ENCODE measurements at regions not wholly inside any gene's neighbourhood (a gene's known extent, or its start where the extent isn't known, plus 50 kb on each side); places are given as distances from the start of the nearest gene placed in this dataset.
"Not testable (repeated sequence)": the region's sequence is repeated elsewhere in the genome, so short reads cannot be mapped to it uniquely, and the experiment has no call there.

DNA sequence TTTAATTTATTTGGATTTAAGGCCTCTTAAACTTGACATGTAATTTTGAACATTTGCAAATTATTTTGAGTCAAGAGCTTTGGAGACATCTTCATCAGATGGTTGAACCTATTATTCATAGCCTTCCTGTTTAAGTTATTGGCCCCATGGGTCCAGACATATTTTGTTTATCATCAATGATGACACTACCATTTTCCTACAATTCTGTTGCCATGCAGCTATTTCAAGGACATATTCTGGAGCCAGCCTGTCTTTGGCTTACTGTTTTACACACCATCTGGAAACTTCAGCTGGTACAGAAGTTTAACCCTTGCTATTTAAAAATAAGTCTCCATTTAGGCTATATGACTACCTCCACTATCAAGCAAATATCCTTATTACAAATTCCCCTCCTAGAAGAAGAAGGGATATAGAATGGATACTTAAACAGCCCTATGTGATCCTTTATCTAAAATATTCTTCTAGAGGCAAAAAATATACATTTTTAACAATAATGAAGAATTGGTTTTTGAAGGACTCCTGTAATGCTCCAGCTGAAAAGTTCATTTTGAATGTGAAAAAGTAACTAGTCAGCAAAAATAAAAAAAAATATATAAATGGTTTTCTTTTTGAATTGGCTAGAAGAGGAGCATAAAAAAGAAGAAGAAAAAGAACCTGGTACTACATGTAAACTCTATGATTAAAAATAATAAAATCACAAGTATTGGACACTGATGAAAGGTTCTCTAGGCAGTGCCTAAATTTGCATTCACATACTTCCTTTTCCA lies 544.0 kb upstream of the HS3ST5 start:
- TF ChIP-seq, protein P1, sequence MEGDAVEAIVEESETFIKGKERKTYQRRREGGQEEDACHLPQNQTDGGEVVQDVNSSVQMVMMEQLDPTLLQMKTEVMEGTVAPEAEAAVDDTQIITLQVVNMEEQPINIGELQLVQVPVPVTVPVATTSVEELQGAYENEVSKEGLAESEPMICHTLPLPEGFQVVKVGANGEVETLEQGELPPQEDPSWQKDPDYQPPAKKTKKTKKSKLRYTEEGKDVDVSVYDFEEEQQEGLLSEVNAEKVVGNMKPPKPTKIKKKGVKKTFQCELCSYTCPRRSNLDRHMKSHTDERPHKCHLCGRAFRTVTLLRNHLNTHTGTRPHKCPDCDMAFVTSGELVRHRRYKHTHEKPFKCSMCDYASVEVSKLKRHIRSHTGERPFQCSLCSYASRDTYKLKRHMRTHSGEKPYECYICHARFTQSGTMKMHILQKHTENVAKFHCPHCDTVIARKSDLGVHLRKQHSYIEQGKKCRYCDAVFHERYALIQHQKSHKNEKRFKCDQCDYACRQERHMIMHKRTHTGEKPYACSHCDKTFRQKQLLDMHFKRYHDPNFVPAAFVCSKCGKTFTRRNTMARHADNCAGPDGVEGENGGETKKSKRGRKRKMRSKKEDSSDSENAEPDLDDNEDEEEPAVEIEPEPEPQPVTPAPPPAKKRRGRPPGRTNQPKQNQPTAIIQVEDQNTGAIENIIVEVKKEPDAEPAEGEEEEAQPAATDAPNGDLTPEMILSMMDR (IDR thresholded peaks at IDR 0.05; ENCODE audit: insufficient read depth, low read depth, low read length, missing control alignments) = no peak
- no peak for DNase-seq (ENCODE audit: low read depth)
- no peak overlapping the region for H3K4me3 ChIP-seq (ENCODE audit: low read length)

DNA sequence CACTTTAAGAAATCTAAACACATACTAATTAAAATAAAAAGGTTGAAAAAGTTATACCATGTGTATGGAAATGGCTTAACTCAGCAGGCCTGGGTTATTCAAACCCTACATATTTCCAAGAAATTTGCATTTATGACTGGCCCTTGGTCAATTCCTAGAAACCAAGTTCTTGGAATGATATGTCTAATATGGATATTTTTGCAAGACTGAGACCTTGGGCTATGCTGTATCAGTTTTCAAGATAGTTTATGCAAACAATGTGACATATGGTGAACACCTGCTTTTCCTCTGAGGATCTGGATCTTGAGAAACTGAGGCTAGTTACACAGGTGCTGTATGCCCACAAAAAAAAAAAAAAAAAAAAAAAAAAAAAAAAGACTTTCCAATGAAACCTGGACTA lies 536.9 kb upstream of the HS3ST5 start:
- H3K4me3 ChIP-seq (ENCODE audit: low read length) = no peak overlapping the region
- DNase-seq (ENCODE audit: low read depth) = no peak
- TF ChIP-seq, protein P1 (IDR thresholded peaks at IDR 0.05; ENCODE audit: insufficient read depth, low read depth, low read length, missing control alignments) = no peak

DNA sequence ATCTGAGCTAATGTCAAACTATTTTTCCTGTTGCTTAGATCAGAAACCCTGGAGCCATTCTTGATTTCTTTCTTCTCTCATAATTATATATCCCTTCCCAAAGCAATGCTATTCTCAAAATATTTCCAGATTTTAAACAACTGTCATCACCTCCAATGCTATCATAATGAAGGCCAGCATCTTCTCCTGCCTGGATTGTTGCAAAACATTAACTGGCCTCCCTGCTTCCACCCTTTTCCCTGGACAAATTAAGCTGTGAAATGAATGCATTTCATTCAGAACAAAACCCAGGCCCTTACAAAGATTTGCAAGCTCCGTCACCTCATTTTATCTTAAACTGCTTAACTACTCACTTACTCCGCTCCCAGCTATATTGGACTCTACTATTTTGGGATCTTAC lies 535.3 kb upstream of the HS3ST5 start:
- no peak overlapping the region for H3K4me3 ChIP-seq (ENCODE audit: low read length)
- TF ChIP-seq, protein P1 (IDR thresholded peaks at IDR 0.05; ENCODE audit: insufficient read depth, low read depth, low read length, missing control alignments) = no peak
- DNase-seq (ENCODE audit: low read depth) = no peak

DNA sequence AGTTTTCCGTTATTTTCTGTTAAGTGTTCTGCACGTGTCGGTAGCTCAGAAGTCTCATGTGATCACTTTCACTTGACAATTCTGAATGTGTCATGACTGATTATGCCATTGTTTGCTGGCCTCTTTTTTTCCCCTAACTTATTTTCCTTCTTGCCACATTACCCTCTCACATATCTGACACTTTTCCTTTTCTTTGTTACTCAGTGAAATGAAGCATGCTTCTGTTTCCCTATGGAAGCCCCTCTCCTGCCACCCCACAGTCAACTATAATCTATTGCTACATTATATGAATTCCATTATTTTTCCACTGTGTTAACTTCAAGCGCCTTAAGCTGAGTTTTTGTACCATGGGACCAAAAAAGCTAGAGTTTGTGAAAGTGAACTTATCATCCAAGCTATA lies 531.6 kb upstream of the HS3ST5 start:
- TF ChIP-seq, protein P1 (IDR thresholded peaks at IDR 0.05; ENCODE audit: insufficient read depth, low read depth, low read length, missing control alignments) = no peak
- no peak overlapping the region for H3K4me3 ChIP-seq (ENCODE audit: low read length)
- no peak for DNase-seq (ENCODE audit: low read depth)

DNA sequence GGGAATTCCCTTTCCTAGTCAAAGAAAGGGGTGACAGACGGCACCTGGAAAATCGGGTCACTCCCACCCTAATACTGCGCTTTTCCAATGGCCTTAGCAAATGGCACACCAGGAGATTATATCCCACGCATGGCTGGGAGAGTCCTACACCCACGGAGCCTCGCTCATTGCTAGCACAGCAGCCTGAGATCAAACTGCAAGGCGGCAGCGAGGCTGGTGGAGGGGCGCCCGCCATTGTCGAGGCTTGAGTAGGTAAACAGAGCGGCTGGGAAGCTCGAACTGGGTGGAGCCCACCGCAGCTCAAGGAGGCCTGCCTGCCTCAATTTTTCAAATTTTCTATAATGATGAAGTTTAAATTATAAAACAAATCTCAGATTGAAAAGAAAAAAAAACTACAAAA lies 522.7 kb upstream of the HS3ST5 start:
- H3K4me3 ChIP-seq (ENCODE audit: low read length); DNase-seq (ENCODE audit: low read depth): not testable (repeated sequence)

DNA sequence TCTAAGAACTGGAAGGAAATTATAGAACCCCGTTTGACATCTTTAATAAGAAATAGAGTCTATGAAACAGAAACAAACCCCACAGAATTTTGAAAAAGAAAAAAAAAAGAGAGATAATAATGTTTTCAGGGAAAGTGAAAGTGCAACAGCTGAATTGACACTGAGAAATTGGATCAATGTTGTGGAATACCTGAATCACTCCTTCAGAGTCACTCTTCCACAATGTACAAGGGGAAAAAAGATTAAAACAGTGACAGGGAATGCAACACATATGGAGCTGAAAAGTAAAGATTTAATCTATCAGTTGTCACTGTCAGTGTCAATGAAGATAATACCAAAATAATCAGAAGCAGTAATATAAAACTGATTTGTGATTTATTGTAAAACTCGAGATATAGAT lies 520.8 kb upstream of the HS3ST5 start:
- DNase-seq (ENCODE audit: low read depth) = no peak
- TF ChIP-seq, protein P1 (IDR thresholded peaks at IDR 0.05; ENCODE audit: insufficient read depth, low read depth, low read length, missing control alignments) = no peak
- H3K4me3 ChIP-seq (ENCODE audit: low read length) = no peak overlapping the region

DNA sequence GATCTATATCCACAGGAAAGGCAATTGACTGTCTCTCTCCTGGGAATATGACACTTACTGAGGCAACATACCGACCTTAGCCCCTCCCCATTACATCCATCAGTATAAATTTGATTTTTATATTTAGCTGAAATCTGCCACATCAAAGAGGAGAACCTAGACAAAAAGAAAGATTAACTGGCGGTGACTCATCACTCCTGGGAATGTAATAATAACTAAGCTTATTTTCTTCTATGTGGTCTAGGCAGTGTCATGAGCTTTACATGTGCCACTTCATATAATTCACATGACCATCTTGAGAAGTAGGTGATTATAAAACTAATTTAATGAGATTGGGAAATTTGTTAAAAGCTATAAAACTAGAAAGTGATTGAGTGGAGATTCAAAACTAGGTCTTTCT lies 520.0 kb upstream of the HS3ST5 start:
- no peak overlapping the region for H3K4me3 ChIP-seq (ENCODE audit: low read length)
- peak; percentile 10 for DNase-seq (ENCODE audit: low read depth)
- TF ChIP-seq, protein P1 (IDR thresholded peaks at IDR 0.05; ENCODE audit: insufficient read depth, low read depth, low read length, missing control alignments) = no peak
